ENCODE measurements at regions not wholly inside any gene's neighbourhood (a gene's known extent, or its start where the extent isn't known, plus 50 kb on each side); places are given as distances from the start of the nearest gene placed in this dataset.

GRCh38 chr4:90071289-90072235 is 55.6 kb upstream of the CCSER1 start:
- TF ChIP-seq, protein P1, sequence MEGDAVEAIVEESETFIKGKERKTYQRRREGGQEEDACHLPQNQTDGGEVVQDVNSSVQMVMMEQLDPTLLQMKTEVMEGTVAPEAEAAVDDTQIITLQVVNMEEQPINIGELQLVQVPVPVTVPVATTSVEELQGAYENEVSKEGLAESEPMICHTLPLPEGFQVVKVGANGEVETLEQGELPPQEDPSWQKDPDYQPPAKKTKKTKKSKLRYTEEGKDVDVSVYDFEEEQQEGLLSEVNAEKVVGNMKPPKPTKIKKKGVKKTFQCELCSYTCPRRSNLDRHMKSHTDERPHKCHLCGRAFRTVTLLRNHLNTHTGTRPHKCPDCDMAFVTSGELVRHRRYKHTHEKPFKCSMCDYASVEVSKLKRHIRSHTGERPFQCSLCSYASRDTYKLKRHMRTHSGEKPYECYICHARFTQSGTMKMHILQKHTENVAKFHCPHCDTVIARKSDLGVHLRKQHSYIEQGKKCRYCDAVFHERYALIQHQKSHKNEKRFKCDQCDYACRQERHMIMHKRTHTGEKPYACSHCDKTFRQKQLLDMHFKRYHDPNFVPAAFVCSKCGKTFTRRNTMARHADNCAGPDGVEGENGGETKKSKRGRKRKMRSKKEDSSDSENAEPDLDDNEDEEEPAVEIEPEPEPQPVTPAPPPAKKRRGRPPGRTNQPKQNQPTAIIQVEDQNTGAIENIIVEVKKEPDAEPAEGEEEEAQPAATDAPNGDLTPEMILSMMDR (conservative IDR thresholded peaks at IDR 0.05 in 1 of 2, IDR thresholded peaks at IDR 0.05 in 1 of 2; ENCODE audit: low read depth in 1 of 2, low read length in 2 of 2), result no peak
- no peak for TF ChIP-seq EZH2 (IDR thresholded peaks at IDR 0.05; ENCODE audit: low read length, missing control alignments)
- Histone ChIP-seq H3K27ac (ENCODE audit: insufficient read depth, low read length) (no peak overlapping the region), H3K9me3 (ENCODE audit: control insufficient read depth, insufficient read depth, low read depth, low read length) (no peaks in the 10 kb centered on the region), H3K9ac (ENCODE audit: insufficient read depth, low read length) (no peak overlapping the region), H2AFZ (ENCODE audit: low read length) (no peak overlapping the region), H3K4me2 (ENCODE audit: extremely low read depth, insufficient read depth, low read length) (no peak overlapping the region), H3K27me3 (ENCODE audit: control insufficient read depth, insufficient read depth, low read length) (no peaks in the 10 kb centered on the region), H4K20me1 (ENCODE audit: control insufficient read depth, extremely low read depth, insufficient read depth, low read length) (no peaks in the 10 kb centered on the region), H3K4me1 (ENCODE audit: control insufficient read depth, extremely low read depth, insufficient read depth, low read length) (no peaks in the 10 kb centered on the region), H3K79me2 (ENCODE audit: control insufficient read depth, insufficient read depth, low read length) (no peaks in the 10 kb centered on the region), H3K36me3 (ENCODE audit: control insufficient read depth, insufficient read depth, low read length) (no peaks in the 10 kb centered on the region), H3K4me3 (replicated peaks in 1 of 4; ENCODE audit: control extremely low read depth in 1 of 4, insufficient read depth in 1 of 4, low read depth in 3 of 4, low read length in 4 of 4) (no peak overlapping the region)
- DNase-seq (ENCODE audit: low read depth in 2 of 2), result no peak

DNA sequence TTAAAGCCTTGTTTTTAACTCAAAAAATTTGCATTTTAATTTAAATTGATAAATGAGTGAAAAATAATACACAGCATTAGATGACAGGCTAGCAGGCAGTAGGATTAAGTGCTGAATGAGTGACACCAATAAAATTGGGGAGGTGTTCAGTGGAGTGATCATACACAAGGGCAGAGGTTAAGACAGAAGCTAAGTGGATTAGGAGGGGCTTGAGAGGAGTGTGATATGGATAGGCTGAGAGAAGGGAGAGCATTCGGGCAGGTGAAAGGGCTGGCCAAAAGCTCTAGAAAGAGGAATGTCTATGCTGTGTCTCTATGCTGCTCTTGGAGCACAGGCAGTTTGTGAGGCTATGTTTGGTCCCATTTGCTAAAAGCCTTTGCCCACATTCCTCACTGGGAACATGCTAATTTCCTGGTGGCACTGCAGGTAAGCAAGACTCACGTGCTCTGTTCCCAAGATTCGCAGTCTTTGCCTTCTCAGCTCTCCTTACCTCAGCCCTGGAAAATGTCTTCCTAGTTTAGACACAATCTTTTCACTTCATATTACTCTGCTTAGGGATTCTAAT is 52.8 kb upstream of the CCSER1 start:
- Histone ChIP-seq H4K20me1 (ENCODE audit: control insufficient read depth, extremely low read depth, insufficient read depth, low read length) (no peaks in the 10 kb centered on the region), H3K4me3 (replicated peaks in 1 of 4; ENCODE audit: control extremely low read depth in 1 of 4, insufficient read depth in 1 of 4, low read depth in 3 of 4, low read length in 4 of 4) (no peak overlapping the region), H3K27me3 (ENCODE audit: control insufficient read depth, insufficient read depth, low read length) (no peaks in the 10 kb centered on the region), H3K79me2 (ENCODE audit: control insufficient read depth, insufficient read depth, low read length) (no peaks in the 10 kb centered on the region), H3K4me1 (ENCODE audit: control insufficient read depth, extremely low read depth, insufficient read depth, low read length) (no peaks in the 10 kb centered on the region), H3K9ac (ENCODE audit: insufficient read depth, low read length) (no peak overlapping the region), H3K27ac (ENCODE audit: insufficient read depth, low read length) (no peak overlapping the region), H3K36me3 (ENCODE audit: control insufficient read depth, insufficient read depth, low read length) (no peaks in the 10 kb centered on the region), H2AFZ (ENCODE audit: low read length) (no peak overlapping the region), H3K9me3 (ENCODE audit: control insufficient read depth, insufficient read depth, low read depth, low read length) (no peaks in the 10 kb centered on the region), H3K4me2 (ENCODE audit: extremely low read depth, insufficient read depth, low read length) (no peak overlapping the region)
- no peak for DNase-seq (ENCODE audit: low read depth in 2 of 2)
- no peak for TF ChIP-seq EZH2 (IDR thresholded peaks at IDR 0.05; ENCODE audit: low read length, missing control alignments)
- TF ChIP-seq, protein P1 (conservative IDR thresholded peaks at IDR 0.05 in 1 of 2, IDR thresholded peaks at IDR 0.05 in 1 of 2; ENCODE audit: low read depth in 1 of 2, low read length in 2 of 2), result no peak
